GM19438 (cell line): ENCODE measurements at regions not wholly inside any gene's neighbourhood (a gene's known extent, or its start where the extent isn't known, plus 50 kb on each side); places are given as distances from the start of the nearest gene placed in this dataset.

ENCODE experiments used
- ATAC-seq: cut with Tn5 transposase; IDR thresholded peaks from one replicate; pipeline ENCODE4 v1.9.1; 2021; ENCODE audit warnings: low read depth; ENCODE audit not compliant: unreplicated experiment

GRCh38 chr5:164358531-164359259, 853.3 kb downstream of the MAT2B start:
- no peak for ATAC-seq

DNA sequence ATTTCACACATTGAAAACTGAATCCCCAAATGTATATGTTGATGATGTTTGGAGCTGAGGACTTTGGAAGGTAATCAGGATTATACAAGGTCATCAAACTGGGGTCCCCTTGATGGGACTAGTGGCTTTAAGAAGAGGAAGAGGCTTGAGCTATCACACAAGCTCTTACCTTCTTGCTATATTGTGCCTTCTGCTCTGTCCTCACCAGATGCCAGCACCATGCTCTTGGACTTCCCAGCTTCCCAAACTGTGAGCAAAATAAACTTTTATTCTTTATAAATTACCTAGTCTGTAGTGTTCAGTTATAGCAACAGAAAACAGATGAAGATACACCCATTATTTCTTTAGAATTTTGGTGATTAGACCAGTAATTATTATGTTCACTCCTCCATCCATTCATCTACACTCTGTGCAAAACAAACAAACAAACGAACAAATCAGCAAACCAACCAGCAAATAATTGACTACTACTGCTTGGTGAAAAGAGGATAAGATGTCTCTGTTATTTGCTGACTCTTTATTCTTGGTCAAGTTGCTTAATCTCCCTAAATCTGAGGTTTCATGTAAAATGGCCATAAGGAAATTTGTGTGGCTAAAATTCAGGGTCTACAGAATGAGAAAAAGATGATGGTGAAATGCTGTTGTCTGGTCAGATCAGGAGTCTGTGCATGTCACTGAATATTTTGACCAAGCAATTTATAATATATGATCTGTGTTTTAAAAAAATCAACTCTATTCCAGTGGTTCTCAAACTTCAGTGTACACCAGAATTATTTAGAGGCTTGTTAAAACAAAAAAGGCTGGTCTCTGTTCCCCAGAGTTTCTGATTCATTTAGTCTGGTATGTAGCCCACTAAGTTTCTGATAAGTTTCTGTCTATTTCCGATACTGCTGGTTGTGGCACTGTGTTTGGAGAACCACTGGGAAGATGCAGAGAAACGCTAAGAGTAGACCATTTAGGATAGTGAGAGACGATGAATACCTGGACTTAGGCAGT, 854.1 kb downstream of the MAT2B start:
- no peak for ATAC-seq

- ATAC-seq: no peak
Observed at GRCh38 chr5:164360589-164360988, 855.2 kb downstream of the MAT2B start.

DNA sequence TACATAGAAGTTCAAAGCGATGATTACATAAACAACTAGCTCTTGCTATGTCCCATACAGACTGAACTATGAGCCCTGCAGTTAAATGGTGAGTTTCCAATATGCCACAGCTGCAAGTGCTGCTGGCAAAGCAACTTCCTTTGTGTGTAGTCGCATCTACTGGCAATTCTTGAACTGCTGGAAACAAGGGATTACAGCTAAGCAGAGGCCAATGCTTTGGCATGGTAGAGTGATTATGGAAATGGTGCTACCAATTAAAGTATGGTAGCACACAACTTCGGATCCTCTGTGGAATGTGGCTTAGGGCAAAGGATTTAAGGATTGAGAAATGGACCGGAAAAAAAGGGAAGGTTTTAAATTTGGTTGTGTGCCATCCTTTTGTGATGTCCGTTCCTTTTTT, 856.6 kb downstream of the MAT2B start:
- ATAC-seq: no peak

- ATAC-seq: no peak
Observed at GRCh38 chr5:164362835-164363234, 857.4 kb downstream of the MAT2B start.

DNA sequence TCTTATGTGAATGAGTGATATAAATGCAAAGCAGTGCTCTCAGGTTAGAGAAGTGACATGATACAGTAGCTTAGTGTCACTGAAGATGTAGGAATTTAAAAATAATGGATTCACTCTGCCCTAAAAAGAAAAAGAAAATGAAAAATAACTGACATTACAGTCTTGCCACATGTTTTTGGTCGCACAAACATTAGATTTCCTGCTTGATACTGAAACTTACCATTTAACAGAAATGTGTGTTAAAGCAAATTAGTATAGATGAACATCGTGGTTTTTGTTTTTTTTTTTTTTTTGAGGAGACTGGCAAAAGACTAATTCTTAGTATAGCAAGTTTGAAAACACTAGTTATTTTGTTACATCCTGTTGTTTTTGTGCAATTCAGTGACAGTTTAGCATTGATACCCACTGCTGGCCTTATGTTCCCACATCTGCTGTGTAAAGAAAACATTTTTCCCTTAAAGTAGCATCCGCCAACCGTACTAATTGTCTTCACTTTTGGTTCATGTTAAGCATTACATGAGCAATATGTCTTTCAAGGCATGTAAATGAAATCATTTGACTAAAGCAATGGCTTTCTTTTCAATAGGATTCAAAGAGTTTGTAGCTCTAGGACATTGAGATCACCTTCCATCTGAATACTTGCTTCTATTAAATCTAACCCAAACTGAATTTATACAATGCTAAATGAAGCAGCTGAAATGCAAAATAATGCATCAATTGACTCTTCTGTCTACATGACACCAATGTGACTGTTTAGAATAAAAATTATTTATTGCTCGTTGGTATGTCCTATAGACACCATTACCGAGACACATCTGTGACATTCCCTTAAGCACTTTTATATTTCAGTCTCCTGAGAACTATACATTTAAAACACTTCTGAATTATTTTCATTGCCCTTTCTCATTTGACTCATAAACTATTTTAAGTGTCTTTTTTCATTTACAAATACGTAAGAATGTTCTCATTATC, 859.1 kb downstream of the MAT2B start:
- no peak for ATAC-seq

DNA sequence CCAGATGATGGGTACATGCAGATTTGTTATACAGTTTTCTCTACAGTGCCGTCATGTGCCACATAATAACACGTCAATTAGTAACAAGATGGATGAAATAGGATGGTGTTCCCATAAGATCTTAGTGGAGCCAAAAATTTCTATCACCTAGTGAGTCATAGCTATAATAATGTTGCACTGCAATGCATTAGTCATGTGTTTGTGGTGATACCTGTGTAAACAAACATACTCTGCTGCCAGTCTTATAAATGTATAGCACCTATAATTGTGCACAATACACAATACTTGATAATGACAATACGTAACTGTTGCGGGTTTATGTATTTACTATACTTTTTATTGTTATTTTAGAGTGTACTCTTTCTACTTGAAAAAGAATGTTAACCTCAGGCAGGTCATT, 865.4 kb downstream of the MAT2B start:
- no peak for ATAC-seq

DNA sequence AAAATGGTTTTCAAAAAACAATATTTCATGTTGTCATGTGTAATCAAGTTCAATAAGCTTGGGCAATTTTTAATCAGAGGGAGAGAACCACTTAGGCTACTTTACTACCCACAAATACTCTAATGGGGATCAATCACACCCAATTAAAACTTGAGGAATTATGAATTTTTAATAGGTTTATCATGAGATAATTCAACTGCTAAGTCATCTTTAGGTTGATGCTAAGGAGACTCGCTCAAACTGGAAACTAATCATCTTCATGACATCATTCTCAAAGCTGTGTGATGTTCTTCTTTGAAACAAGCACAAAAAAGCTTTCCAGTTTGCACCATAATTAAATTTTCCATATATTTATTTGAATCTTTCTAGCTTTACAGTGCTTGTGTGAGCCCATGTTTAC, 867.5 kb downstream of the MAT2B start:
- ATAC-seq: no peak

DNA sequence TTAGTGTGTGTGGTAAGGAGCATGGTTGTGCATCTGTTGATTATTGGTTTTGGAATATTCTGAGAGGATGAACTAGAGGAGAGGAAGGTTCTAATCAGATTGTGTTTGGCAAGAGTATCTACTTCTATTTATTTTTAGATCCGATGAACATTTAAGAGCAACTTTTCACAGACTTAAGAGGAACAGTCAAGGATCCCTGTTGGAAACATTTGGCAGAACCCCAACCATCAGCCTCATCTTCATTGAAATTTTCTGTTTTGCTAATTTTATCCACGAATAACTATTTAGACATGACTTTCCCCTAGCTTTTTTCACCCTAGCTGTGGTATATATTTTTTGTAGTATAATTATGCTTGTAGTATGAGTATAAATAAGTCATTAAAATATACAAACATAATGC, 868.5 kb downstream of the MAT2B start:
- ATAC-seq: no peak

DNA sequence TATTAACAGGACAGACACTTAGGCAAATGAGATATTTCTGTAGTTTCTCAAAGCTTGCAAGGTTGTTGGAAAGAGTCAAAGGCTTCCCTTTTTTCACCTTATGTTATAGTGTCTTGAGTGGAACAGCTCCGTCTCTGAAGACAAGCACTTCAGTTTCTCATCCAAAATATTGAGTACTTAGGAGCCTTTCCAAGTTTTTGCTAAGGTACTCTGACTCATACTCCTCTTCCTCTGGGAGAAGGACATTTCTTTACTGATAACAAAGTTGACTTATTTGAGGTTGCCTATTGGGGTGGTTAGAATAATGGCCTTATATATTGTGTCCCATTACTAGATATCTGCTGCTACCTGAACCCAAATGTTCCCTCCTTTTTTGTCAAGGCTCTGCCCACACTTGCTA, 869.6 kb downstream of the MAT2B start:
- ATAC-seq: no peak

DNA sequence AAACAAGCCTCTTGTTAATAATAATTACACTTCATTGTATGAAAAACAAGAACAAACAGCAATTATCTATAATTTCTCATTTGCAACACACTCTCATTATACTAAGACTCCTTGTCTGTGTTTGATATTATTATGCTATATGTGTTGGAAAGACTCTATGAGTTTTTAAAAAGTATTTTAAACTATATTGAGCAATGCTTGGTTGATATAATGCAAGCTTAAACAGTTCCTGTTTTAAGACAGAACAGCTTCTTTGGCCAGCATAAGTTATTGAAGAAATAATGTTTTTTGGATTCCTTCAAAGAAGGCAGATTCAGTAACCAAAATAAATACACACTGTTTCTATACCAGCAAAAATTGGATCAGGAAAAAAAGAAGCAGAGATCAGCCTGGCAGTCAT, 871.4 kb downstream of the MAT2B start:
- ATAC-seq: no peak

DNA sequence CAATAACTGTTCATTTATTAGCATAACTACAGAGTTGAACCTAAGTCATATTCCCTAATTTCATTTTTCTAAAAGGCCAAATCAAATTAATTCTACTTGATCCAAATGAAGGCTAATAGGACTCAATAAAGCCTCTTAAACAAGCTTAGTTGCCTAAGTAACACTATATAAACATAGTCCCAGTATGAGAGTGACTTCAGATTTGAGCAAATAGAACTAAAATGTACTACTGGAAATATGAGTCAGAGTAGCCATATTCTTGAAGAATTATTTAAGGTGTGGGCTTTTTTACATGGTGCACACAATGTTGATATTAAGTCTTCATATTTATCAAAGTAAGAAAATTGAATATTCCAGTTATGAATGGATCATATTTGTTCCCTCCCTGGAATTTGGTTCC, 872.3 kb downstream of the MAT2B start:
- no peak for ATAC-seq

DNA sequence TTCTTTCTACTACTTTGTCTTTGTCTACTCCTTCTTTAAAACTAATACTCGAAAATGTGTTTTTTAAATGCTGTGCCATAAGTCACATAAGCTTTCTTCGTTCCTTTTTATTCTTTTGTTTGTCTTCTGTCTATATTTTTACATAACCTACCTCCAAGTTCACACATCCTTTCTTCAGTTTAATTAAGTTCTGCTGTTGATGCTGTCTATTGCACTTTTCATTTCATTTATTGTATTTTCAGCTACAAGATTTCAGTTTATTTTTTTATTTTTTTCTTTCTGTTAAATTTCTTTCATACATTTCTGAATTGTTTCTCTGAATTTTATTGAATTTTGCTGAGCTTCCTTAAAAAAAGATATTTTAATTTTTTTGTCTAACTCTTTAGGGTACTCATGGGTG, 878.2 kb downstream of the MAT2B start:
- no peak for ATAC-seq

GRCh38 chr5:164392531-164392930, 887.1 kb downstream of the MAT2B start:
- ATAC-seq: no peak

DNA sequence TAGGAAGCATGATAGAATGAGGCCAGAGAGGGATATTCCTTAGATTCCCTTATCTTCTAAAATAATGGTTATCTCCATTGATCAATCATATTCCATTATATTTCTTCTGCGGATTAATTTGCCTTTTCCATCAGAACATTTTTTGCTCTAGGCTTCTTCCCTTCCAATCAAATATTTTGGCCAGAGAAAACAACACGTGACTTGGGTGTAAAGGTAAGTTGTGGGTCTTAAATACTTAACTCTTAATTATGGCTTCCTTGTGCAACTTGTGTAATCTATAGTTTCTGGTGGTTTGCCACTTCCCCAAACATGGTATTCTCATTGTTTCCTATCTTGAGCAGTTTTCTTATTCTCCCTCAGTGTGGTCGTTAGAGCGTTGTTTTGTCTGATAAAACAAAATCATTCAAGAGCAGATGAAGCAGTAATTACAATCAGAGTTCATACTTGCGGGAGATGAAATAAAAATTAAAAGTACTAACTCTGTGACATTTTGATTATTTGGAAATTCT, 889.3 kb downstream of the MAT2B start:
- no peak for ATAC-seq

DNA sequence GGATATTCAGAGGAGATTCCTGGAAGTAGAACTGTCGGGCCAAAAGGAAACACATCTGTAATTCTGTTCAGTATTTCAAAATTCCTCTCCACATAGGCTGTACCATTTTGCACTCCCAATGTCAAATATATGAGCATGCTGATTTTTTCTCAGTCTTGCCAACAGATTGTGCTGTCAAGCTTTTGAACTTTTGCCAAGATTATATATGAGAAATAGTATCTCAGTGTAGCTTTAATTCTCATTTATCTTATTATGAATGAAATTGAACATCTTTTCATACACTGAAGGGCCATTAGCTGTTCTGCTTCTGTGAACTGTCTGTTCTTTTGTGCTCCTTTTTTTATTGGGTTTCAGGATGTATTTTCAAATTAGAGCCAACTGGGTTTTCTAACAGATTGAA, 907.1 kb downstream of the MAT2B start:
- ATAC-seq: no peak

GRCh38 chr5:164420161-164420560, 914.7 kb downstream of the MAT2B start:
- no peak for ATAC-seq

GRCh38 chr5:164422400-164422799, 917.0 kb downstream of the MAT2B start:
- ATAC-seq: no peak

DNA sequence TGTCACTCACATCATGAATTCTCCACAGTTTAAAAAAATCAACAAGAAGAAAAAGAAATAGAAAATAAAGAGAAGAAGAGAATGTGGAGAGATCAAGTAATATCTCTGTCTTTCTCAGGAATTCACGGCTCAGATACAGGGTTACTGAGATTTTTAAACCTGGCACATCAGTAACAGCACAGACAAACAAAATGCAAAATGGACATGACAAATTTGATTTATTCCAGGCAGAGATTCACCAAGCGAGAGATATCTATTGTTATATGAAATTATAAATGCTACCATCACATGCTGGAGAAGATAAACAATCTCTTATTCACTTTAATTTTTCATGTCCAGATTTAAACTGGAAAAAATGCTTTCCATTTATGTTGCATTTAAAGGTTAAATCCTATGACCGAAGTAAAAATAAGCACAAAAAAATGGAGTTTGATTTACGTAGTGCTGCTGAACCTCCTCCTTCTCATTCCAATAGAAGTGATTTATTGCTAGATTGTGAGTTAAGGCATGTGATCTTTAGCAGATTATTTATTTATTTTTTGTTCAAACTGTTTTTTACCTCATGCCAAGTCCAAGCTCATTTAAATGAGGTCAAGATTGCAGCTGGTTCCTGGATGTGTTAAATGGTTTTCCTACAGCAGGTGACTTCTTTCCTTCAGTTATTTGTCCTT, 926.4 kb downstream of the MAT2B start:
- no peak for ATAC-seq
